Umbilical cord (tissue), 1 donor: ENCODE measurements at regions not wholly inside any gene's neighbourhood (a gene's known extent, or its start where the extent isn't known, plus 50 kb on each side); places are given as distances from the start of the nearest gene placed in this dataset.
"Not testable (repeated sequence)": the region's sequence is repeated elsewhere in the genome, so short reads cannot be mapped to it uniquely, and the experiment has no call there.

Experiments used
- DNase-seq: peaks from one replicate; pipeline ENCODE4 v3.0.0-alpha.2; 2015; ENCODE audit warnings: low spot score

GRCh38 chr20:61061981-61062380 is 190.1 kb upstream of the CDH4 start:
- no peak for DNase-seq

- DNase-seq: no peak
Measured at GRCh38 chr20:61065853-61066252, 186.2 kb upstream of the CDH4 start.

GRCh38 chr20:61066526-61066925 is 185.5 kb upstream of the CDH4 start:
- no peak for DNase-seq

- DNase-seq: no peak
Measured at GRCh38 chr20:61067221-61067620, 184.8 kb upstream of the CDH4 start.

GRCh38 chr20:61072398-61072797 is 179.7 kb upstream of the CDH4 start:
- DNase-seq: no peak

GRCh38 chr20:61073376-61073775 is 178.7 kb upstream of the CDH4 start:
- DNase-seq: no peak

GRCh38 chr20:61082720-61083119 is 169.3 kb upstream of the CDH4 start:
- DNase-seq: no peak

GRCh38 chr20:61083431-61083830 is 168.6 kb upstream of the CDH4 start:
- no peak for DNase-seq

- no peak for DNase-seq
Measured at GRCh38 chr20:61086031-61086430, 166.0 kb upstream of the CDH4 start.

- no peak for DNase-seq
Measured at GRCh38 chr20:61090541-61090940, 161.5 kb upstream of the CDH4 start.

- DNase-seq: no peak
Measured at GRCh38 chr20:61092251-61092650, 159.8 kb upstream of the CDH4 start.

- no peak for DNase-seq
Measured at GRCh38 chr20:61094581-61094980, 157.5 kb upstream of the CDH4 start.

- no peak for DNase-seq
Measured at GRCh38 chr20:61096463-61096862, 155.6 kb upstream of the CDH4 start.

GRCh38 chr20:61099806-61100205 is 152.3 kb upstream of the CDH4 start:
- no peak for DNase-seq

- DNase-seq: no peak
Measured at GRCh38 chr20:61100489-61100888, 151.6 kb upstream of the CDH4 start.

GRCh38 chr20:61101321-61101720 is 150.7 kb upstream of the CDH4 start:
- DNase-seq: not testable (repeated sequence)

- no peak for DNase-seq
Measured at GRCh38 chr20:61104232-61104631, 147.8 kb upstream of the CDH4 start.

GRCh38 chr20:61105395-61105794 is 146.7 kb upstream of the CDH4 start:
- DNase-seq: no peak

- DNase-seq: no peak
Measured at GRCh38 chr20:61106438-61106837, 145.6 kb upstream of the CDH4 start.

GRCh38 chr20:61109221-61109805 is 142.7 kb upstream of the CDH4 start:
- no peak for DNase-seq

GRCh38 chr20:61112515-61112914 is 139.5 kb upstream of the CDH4 start:
- DNase-seq: no peak

GRCh38 chr20:61113731-61114130 is 138.3 kb upstream of the CDH4 start:
- no peak for DNase-seq

- no peak for DNase-seq
Measured at GRCh38 chr20:61114493-61115175, 137.4 kb upstream of the CDH4 start.
